ENCODE measurements at regions not wholly inside any gene's neighbourhood (a gene's known extent, or its start where the extent isn't known, plus 50 kb on each side); places are given as distances from the start of the nearest gene placed in this dataset.

DNA sequence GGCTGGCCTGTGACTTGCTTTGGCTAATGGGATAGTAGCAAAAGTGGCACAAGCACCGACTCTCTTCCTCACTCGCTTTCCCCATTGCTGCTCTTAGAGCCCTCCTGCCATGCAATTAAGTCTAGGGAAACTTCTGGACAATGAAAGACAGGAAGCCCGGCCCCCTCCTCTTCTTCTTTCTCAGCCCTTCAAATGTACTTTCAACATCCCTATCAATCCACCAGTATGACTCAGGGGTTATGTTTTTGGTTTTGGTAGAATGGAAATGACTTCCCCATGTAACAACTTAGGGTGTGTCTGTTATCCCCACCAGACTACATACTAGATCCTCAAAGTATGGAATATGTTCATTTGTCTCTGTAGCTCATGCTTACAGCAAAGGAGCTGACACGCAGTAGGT, 139.0 kb upstream of the GDF10 start:
- TF ChIP-seq POLR2A (IDR thresholded peaks at IDR 0.05): no peak
- TF ChIP-seq, protein P1, sequence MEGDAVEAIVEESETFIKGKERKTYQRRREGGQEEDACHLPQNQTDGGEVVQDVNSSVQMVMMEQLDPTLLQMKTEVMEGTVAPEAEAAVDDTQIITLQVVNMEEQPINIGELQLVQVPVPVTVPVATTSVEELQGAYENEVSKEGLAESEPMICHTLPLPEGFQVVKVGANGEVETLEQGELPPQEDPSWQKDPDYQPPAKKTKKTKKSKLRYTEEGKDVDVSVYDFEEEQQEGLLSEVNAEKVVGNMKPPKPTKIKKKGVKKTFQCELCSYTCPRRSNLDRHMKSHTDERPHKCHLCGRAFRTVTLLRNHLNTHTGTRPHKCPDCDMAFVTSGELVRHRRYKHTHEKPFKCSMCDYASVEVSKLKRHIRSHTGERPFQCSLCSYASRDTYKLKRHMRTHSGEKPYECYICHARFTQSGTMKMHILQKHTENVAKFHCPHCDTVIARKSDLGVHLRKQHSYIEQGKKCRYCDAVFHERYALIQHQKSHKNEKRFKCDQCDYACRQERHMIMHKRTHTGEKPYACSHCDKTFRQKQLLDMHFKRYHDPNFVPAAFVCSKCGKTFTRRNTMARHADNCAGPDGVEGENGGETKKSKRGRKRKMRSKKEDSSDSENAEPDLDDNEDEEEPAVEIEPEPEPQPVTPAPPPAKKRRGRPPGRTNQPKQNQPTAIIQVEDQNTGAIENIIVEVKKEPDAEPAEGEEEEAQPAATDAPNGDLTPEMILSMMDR (IDR thresholded peaks at IDR 0.05): no peak

Measured in lower leg skin (tissue), 3 donors.